GM12872 (cell line): ENCODE measurements at regions not wholly inside any gene's neighbourhood (a gene's known extent, or its start where the extent isn't known, plus 50 kb on each side); places are given as distances from the start of the nearest gene placed in this dataset.

Experiments
- TF ChIP-seq, protein P1 (sequence below): IDR thresholded peaks from 3 replicates; pipeline ENCODE4 v1.5.1; 2011; ENCODE audit warnings: low read depth, mild to moderate bottlenecking, low read length, moderate library complexity; ENCODE audit not compliant: insufficient read depth

DNA sequence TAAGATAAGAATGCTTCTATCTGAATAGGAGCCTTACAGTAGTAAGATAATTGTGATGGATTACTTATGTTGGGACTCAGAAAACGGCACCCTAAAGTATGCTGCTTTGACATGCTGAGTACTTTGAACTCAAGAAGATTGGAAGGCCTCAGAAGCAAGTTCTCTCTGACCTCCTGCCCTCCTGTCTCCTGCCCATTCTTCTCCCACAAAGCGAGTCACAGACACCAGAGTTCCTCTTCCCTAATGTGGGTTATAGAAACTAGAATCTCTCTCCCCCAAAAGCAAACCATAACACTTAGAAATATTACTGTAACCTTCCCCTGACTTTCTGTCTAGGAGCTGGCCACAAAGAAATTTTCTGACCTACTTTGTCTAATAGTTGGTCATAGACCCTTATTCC is 76.5 kb downstream of the DDIT4L start:
- TF ChIP-seq, protein P1, sequence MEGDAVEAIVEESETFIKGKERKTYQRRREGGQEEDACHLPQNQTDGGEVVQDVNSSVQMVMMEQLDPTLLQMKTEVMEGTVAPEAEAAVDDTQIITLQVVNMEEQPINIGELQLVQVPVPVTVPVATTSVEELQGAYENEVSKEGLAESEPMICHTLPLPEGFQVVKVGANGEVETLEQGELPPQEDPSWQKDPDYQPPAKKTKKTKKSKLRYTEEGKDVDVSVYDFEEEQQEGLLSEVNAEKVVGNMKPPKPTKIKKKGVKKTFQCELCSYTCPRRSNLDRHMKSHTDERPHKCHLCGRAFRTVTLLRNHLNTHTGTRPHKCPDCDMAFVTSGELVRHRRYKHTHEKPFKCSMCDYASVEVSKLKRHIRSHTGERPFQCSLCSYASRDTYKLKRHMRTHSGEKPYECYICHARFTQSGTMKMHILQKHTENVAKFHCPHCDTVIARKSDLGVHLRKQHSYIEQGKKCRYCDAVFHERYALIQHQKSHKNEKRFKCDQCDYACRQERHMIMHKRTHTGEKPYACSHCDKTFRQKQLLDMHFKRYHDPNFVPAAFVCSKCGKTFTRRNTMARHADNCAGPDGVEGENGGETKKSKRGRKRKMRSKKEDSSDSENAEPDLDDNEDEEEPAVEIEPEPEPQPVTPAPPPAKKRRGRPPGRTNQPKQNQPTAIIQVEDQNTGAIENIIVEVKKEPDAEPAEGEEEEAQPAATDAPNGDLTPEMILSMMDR: no peak

DNA sequence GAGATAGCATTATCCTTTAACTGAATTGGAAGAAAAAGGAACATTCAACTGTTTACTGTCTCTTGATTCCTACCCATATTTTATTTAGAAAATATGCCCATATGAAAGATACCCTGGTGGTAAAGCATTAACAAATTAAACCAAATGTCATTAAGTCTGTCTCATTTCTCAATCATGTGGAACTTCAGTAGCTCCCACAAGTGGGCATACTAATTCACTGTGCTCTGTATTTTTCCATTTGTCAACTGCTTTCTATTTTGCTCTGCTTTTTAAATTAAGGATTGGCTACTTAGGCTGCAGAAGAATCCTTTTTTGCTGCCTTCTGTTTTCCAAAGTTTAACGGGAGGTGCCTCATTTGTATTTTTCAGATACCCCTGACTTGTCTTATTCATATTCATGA is 77.2 kb downstream of the DDIT4L start:
- TF ChIP-seq, protein P1: no peak

DNA sequence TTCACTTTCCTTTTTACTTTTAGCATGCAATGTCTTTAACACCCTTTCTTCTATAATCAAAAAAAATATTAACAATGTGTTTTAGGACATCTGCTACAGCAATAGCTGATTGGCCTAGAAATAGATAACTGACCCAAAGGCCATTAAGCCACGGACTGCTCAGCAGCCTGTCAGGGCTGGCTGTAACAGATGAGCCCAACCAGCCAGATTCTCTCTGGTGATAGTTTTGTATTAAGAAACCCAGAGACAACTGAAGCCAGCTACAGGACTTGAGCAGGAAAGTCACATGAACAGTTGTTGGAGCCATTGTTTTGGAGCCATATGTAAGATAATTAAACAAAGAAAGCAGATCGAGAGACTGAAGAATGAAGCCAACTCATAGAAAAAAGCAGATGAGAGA is 80.3 kb downstream of the DDIT4L start:
- TF ChIP-seq, protein P1: no peak

DNA sequence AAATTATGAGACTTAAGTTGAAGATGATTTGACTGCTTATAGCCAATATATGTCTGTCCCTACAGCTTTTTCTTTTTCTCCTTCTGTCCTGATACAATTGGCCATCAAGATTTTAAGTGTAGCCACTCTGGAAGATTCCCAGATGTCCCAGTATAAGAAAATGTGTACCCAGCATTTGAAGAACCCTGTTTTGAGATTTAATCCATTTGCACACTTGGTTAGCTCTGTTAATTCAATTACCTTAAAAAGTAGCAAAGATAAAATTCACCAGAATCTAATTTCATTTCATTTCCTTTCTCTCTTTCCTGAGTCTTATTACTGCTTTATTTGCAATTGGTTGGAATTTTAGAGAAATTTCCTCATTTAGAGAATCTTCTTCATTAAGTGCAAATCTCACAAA is 81.4 kb downstream of the DDIT4L start:
- TF ChIP-seq, protein P1: no peak

DNA sequence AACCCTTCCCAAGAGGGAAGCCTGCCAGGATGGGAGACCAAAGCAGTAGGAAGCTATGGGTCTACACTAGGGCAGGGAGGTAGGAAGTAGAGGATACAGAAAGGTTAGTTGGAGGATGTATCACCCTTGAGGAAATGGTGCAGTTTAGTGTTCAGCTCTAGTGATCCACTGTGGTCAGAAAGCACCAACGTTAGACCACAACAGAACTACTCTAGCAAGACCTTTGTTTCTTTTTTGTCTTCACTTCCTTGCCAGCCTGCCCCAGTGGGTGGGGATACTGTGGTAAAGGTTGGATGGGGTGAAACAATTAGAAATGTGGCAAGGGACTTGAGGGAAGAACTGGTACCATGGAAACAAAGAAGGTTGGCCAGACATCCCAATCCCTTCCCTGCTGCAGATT is 83.3 kb downstream of the DDIT4L start:
- TF ChIP-seq, protein P1: no peak

DNA sequence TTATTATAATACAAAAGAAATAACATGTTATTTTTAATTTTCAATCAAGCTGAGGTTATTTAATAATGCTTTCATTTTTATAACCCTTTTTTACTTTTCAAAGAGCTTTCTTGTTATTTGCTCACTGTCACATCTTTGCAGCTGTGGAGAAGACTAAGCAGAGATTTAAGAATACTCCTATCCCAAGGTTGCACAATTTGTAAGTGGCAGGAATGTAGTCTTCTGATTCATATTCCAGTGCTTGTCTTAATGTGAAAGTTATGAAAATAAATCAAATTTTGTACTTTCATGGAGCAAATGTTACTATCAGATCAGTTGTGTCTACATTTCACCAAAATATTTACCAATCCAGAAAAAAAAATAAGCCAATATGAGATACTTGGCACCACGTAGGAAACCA is 86.6 kb downstream of the DDIT4L start:
- TF ChIP-seq, protein P1: no peak

DNA sequence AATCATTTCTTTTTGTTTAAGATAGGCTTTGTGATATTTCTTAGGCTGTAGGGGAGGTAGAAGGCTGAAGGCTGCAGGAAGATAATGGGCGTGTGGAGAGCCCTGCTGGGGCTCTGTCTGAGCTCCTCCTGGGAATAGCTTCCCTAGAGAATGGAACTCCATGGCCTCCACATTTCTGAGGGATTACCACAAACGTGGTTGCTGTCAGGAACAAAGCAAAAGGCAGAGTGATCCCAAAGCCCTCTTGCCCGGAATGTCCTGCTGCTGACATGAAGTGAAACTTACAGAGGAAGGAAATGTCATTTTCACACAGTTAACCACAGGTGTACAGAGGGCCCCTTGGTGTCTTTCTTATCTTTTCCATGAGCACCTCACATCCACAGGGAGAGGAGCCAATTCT is 89.3 kb downstream of the DDIT4L start:
- TF ChIP-seq, protein P1: no peak

DNA sequence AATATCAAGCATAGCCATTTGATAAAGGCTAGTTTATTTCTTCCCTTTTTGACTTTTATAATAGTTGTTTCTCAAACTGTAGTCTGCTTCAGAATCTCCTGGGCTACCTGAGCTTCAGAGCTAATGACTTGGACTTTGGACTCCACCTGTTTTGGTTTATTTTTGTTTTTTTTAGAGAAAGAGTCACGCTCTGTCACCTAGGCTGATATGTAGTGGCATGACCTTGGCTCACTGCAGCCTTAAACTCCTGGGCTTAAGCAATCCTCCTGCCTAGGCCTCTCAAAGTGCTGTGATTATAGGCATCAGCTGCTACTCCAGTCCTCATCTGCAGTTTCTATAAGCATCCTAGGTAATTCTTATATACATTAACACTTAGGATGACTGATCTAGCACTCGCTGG is 90.5 kb downstream of the DDIT4L start:
- TF ChIP-seq, protein P1: no peak
